ENCODE measurements at regions not wholly inside any gene's neighbourhood (a gene's known extent, or its start where the extent isn't known, plus 50 kb on each side); places are given as distances from the start of the nearest gene placed in this dataset.

DNA sequence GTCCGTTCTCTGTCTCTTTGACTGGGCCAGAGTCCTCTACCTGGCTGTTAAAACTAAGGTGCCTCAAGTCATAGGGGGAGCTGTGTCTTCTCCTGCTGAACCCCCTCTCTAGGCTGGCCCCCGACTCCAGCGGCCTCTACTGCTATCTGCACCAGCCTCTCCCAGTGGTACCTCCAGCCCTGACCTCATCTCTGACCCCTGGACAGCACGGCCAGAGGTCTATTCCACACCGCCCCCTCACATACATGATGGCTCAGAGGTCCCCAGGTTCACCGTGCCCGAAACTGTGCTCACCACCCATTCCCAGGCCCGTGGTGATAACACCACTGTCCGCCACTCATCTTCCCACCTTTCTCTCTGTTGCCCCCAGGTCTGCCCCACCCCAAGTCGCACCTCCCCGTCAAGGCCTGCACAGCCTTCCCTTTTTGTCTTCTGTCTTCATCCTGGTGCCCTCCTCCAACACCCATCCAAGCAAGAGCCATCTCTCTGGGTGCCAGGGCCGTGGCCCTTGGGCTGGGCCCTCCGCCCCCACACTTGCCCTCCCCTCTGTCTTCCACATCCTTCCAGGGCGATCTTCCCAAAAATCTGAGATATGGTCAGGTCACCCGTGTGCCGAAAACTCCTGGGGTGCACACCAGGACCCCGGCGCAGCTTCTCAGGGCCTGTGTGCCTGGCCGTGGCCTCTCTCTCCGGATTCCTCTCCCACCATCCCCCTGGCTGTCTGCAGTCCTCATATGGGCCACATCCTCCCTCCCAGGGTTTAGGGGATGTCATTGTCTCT is 134.4 kb upstream of the ID2 start:
- Histone ChIP-seq H3K79me2 (replicated peaks; ENCODE audit: insufficient read depth, low read length) (no peaks in the 10 kb centered on the region), H3K27ac (ENCODE audit: low read length) (no peak overlapping the region), H2AFZ (ENCODE audit: low read depth, low read length) (no peak overlapping the region), H3K9me3 (ENCODE audit: low read length) (no peaks in the 10 kb centered on the region), H3K4me3 (ENCODE audit: low read length) (no peak overlapping the region), H4K20me1 (ENCODE audit: insufficient read depth) (no peaks in the 10 kb centered on the region), H3K9ac (ENCODE audit: low read length) (no peak overlapping the region), H3F3A (ENCODE audit: insufficient read depth, low read length, poor library complexity, severe bottlenecking) (no peaks in the 10 kb centered on the region), H3K9me2 (ENCODE audit: insufficient read depth, low read length) (no peaks in the 10 kb centered on the region), H3K36me3 (ENCODE audit: insufficient read depth, low read length) (no peaks in the 10 kb centered on the region), H3K27me3 (ENCODE audit: insufficient read depth, low read depth, low read length) (no peaks in the 10 kb centered on the region), H3K4me2 (ENCODE audit: low read length) (no peak overlapping the region)
- TF ChIP-seq EP300 (conservative IDR thresholded peaks at IDR 0.05; ENCODE audit: poor library complexity, severe bottlenecking) (no peak), RAD21 (conservative IDR thresholded peaks at IDR 0.05) (no peak), EZH2 (IDR thresholded peaks at IDR 0.05; ENCODE audit: borderline replicate concordance, insufficient read depth, low read length, poor library complexity, severe bottlenecking) (no peak)
- TF ChIP-seq, protein P1, sequence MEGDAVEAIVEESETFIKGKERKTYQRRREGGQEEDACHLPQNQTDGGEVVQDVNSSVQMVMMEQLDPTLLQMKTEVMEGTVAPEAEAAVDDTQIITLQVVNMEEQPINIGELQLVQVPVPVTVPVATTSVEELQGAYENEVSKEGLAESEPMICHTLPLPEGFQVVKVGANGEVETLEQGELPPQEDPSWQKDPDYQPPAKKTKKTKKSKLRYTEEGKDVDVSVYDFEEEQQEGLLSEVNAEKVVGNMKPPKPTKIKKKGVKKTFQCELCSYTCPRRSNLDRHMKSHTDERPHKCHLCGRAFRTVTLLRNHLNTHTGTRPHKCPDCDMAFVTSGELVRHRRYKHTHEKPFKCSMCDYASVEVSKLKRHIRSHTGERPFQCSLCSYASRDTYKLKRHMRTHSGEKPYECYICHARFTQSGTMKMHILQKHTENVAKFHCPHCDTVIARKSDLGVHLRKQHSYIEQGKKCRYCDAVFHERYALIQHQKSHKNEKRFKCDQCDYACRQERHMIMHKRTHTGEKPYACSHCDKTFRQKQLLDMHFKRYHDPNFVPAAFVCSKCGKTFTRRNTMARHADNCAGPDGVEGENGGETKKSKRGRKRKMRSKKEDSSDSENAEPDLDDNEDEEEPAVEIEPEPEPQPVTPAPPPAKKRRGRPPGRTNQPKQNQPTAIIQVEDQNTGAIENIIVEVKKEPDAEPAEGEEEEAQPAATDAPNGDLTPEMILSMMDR (IDR thresholded peaks at IDR 0.05; ENCODE audit: poor library complexity, severe bottlenecking): no peak

DNA sequence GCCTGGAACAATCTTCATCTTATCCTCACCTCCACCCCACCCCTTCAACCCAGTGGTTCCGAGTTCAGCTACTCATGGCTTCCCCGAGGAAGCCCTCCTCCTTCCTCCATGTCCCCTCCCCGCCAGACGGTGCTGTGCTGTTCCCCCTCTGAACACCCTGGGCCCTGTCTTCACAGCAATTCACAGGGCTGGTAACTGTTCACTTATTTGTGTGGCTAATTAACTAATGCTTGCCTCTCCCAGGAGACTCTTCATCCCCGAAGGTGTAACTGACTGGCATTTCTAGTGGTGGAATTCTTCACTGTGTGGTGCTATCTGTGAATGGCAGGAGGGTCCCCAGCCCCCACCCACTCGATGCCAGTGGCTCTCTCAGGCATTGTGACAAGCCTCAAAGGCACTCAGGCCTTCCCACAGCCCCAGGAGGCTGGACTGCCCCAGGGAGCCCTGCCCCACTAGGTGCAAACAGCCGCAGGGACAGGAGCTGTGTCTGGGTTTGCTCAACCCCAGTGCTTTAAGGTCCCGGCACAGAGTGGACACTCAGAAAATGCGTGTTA is 133.7 kb upstream of the ID2 start:
- Histone ChIP-seq H4K20me1 (ENCODE audit: insufficient read depth) (no peaks in the 10 kb centered on the region), H3F3A (ENCODE audit: insufficient read depth, low read length, poor library complexity, severe bottlenecking) (no peaks in the 10 kb centered on the region), H3K27me3 (ENCODE audit: insufficient read depth, low read depth, low read length) (no peaks in the 10 kb centered on the region), H3K4me2 (ENCODE audit: low read length) (no peak overlapping the region), H3K9ac (ENCODE audit: low read length) (no peak overlapping the region), H3K79me2 (replicated peaks; ENCODE audit: insufficient read depth, low read length) (no peaks in the 10 kb centered on the region), H3K9me2 (ENCODE audit: insufficient read depth, low read length) (no peaks in the 10 kb centered on the region), H3K27ac (ENCODE audit: low read length) (no peak overlapping the region), H3K36me3 (ENCODE audit: insufficient read depth, low read length) (no peaks in the 10 kb centered on the region), H2AFZ (ENCODE audit: low read depth, low read length) (no peak overlapping the region), H3K9me3 (ENCODE audit: low read length) (no peaks in the 10 kb centered on the region), H3K4me3 (ENCODE audit: low read length) (no peak overlapping the region)
- no peak for TF ChIP-seq REST (IDR thresholded peaks at IDR 0.05; ENCODE audit: borderline replicate concordance)
- TF ChIP-seq POLR2AphosphoS5 (IDR thresholded peaks at IDR 0.05): no peak
- no peak for TF ChIP-seq EZH2 (IDR thresholded peaks at IDR 0.05; ENCODE audit: borderline replicate concordance, insufficient read depth, low read length, poor library complexity, severe bottlenecking)
- TF ChIP-seq MXI1 (conservative IDR thresholded peaks at IDR 0.05; ENCODE audit: poor library complexity, severe bottlenecking): no peak
- TF ChIP-seq, protein P1 (IDR thresholded peaks at IDR 0.05; ENCODE audit: poor library complexity, severe bottlenecking): no peak
- no peak for TF ChIP-seq TAF1 (IDR thresholded peaks at IDR 0.05; ENCODE audit: low read depth)
- no peak for TF ChIP-seq EP300 (conservative IDR thresholded peaks at IDR 0.05; ENCODE audit: poor library complexity, severe bottlenecking)
- TF ChIP-seq RAD21 (conservative IDR thresholded peaks at IDR 0.05): no peak
- no peak for TF ChIP-seq SMC3 (conservative IDR thresholded peaks at IDR 0.05; ENCODE audit: poor library complexity)

All from neural cell (in vitro differentiated cells).